Liver (tissue), 8 donors: ENCODE measurements at regions not wholly inside any gene's neighbourhood (a gene's known extent, or its start where the extent isn't known, plus 50 kb on each side); places are given as distances from the start of the nearest gene placed in this dataset.

ENCODE experiments used
- DNase-seq: peaks from one replicate; pipeline ENCODE4 v3.0.0-alpha.2; 2017; ENCODE audit warnings: low spot score
- H3K27ac ChIP-seq, 2 donors: one replicate each; pipeline ENCODE4 v1.7.0; 2013; ENCODE audit warnings: inconsistent platforms in 2 of 2, low read length in 2 of 2, control low read depth in 1 of 2, low read depth in 1 of 2, mild to moderate bottlenecking in 1 of 2
- H3K27me3 ChIP-seq, 4 donors: one replicate each; pipeline versions ENCODE4 v1.6.1 to v1.7.0; 2013; ENCODE audit warnings: low read length in 3 of 4, inconsistent platforms in 1 of 4, mild to moderate bottlenecking in 1 of 4, moderate library complexity in 1 of 4; ENCODE audit not compliant: control insufficient read depth in 4 of 4, insufficient read depth in 4 of 4
- H3K36me3 ChIP-seq, 4 donors: one replicate each; pipeline versions ENCODE4 v1.6.1 to v1.7.0; 2013; ENCODE audit warnings: low read length in 3 of 4, mild to moderate bottlenecking in 3 of 4, low read depth in 1 of 4, moderate library complexity in 1 of 4; ENCODE audit not compliant: control insufficient read depth in 4 of 4, insufficient read depth in 3 of 4
- H3K4me1 ChIP-seq, 4 donors: one replicate each; pipeline versions ENCODE4 v1.6.1 to v1.7.0; 2013; ENCODE audit warnings: low read length in 3 of 4, mild to moderate bottlenecking in 3 of 4, moderate library complexity in 1 of 4; ENCODE audit not compliant: control insufficient read depth in 4 of 4, insufficient read depth in 4 of 4
- H3K4me3 ChIP-seq, 3 donors: one replicate each; pipeline versions ENCODE4 v1.6.1 to v1.7.0; 2013; ENCODE audit warnings: low read length in 3 of 3, control low read depth in 1 of 3, low read depth in 1 of 3, mild to moderate bottlenecking in 1 of 3
- H3K9ac ChIP-seq, 2 donors: one replicate each; pipeline ENCODE4 v1.7.0; 2013; ENCODE audit warnings: low read length in 2 of 2, mild to moderate bottlenecking in 2 of 2, moderate library complexity in 2 of 2, control low read depth in 1 of 2, low read depth in 1 of 2
- H3K9me3 ChIP-seq, 4 donors: one replicate each; pipeline versions ENCODE4 v1.6.1 to v1.7.0; 2013; ENCODE audit warnings: low read length in 3 of 4; ENCODE audit not compliant: control insufficient read depth in 4 of 4
- EGR1 ChIP-seq, 2 donors: IDR thresholded peaks; 2 replicates each; pipeline ENCODE4 v1.6.1; 2016 to 2018; ENCODE audit warnings: antibody characterized with exemption in 2 of 2, low read depth in 2 of 2
- FOXA1 ChIP-seq: IDR thresholded peaks from 2 replicates; pipeline ENCODE4 v1.6.1; 2016; ENCODE audit warnings: antibody characterized with exemption
- FOXA2 ChIP-seq: IDR thresholded peaks from 2 replicates; pipeline ENCODE4 v1.6.1; 2016; ENCODE audit warnings: antibody characterized with exemption
- GABPA ChIP-seq, 2 donors: IDR thresholded peaks in 1 of 2; conservative IDR thresholded peaks in 1 of 2; 2 replicates each; pipeline ENCODE4 v1.6.1; 2016; ENCODE audit warnings: antibody characterized with exemption in 2 of 2, mild to moderate bottlenecking in 1 of 2, moderate library complexity in 1 of 2
- HNF4A ChIP-seq, 2 donors: conservative IDR thresholded peaks; 2 replicates each; pipeline ENCODE4 v1.6.1; 2016; ENCODE audit warnings: antibody characterized with exemption in 2 of 2, mild to moderate bottlenecking in 2 of 2
- HNF4G ChIP-seq: IDR thresholded peaks from 2 replicates; pipeline ENCODE4 v1.6.1; 2016; ENCODE audit warnings: antibody characterized with exemption
- JUND ChIP-seq, 2 donors: IDR thresholded peaks; 2 replicates each; pipeline ENCODE4 v1.6.1; 2016; ENCODE audit warnings: antibody characterized with exemption in 2 of 2
- NR2F2 ChIP-seq: IDR thresholded peaks from 2 replicates; pipeline ENCODE4 v1.6.1; 2016; ENCODE audit warnings: antibody characterized with exemption
- RXRA ChIP-seq, 2 donors: IDR thresholded peaks; 2 replicates each; pipeline ENCODE4 v1.6.1; 2017 to 2018; ENCODE audit warnings: antibody characterized with exemption in 2 of 2, mild to moderate bottlenecking in 1 of 2
- SP1 ChIP-seq: IDR thresholded peaks from 2 replicates; pipeline ENCODE4 v1.6.1; 2018; ENCODE audit warnings: antibody characterized with exemption, mild to moderate bottlenecking
- TAF1 ChIP-seq: conservative IDR thresholded peaks from 2 replicates; pipeline ENCODE4 v1.6.1; 2016; ENCODE audit warnings: antibody characterized with exemption, mild to moderate bottlenecking
- YY1 ChIP-seq: IDR thresholded peaks from 2 replicates; pipeline ENCODE4 v1.6.1; 2016; ENCODE audit warnings: antibody characterized with exemption, mild to moderate bottlenecking
- WGBS: extraction: QIAGEN DNeasy Blood & Tissue Kit; methylation state at CpG from one replicate; pipeline ENCODE4 v1.1.7; 2013; 5-methylcytosine and 5-hydroxymethylcytosine counted together
- TF ChIP-seq, protein P1 (sequence below): fragments of 150-350 bp; IDR thresholded peaks from 2 replicates; pipeline ENCODE4 v1.5.1; 2017; ENCODE audit warnings: improper control_type of control experiment, low read depth, low read length; ENCODE audit not compliant: missing input control
- TF ChIP-seq, protein P2 (sequence below): IDR thresholded peaks from 2 replicates; pipeline ENCODE4 v1.6.1; 2016; ENCODE audit warnings: antibody characterized with exemption
- TF ChIP-seq, protein P3 (sequence below): IDR thresholded peaks from 2 replicates; pipeline ENCODE4 v1.6.1; 2016; ENCODE audit warnings: antibody characterized with exemption
- TF ChIP-seq, protein P4 (sequence below): IDR thresholded peaks from 2 replicates; pipeline ENCODE4 v1.6.1; 2016; ENCODE audit warnings: antibody characterized with exemption, mild to moderate bottlenecking
- TF ChIP-seq, protein P5 (sequence below): IDR thresholded peaks from 2 replicates; pipeline ENCODE4 v1.6.1; 2016; ENCODE audit warnings: antibody characterized with exemption
- donor health status: healthy.
- donor health status: healthy.
- donor health status: healthy.
- donor health status: healthy.
- donor health status: healthy.

DNA sequence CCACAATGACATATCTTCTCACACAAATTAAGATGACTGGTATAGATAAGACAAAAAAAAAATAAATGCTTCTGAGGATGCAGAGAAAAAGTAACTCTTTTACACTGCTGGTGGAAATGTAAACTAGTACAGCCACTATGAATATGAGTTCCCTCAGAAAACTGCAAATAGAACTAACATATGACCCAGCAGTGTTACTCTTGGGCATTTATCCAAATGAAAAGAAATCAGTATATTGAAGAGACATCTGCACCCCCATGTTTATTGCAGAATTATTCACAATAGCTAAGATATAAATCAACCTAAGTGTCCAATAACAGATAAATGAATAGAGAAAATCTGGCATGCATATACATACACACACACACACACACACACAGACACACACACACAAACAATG lies 83.0 kb upstream of the FAM174A start:
- Histone ChIP-seq H3K36me3 (no peaks in the 10 kb centered on the region), H3K9me3 (no peaks in the 10 kb centered on the region), H3K27ac (no peak overlapping the region), H3K27me3 (no peaks in the 10 kb centered on the region), H3K9ac (no peak overlapping the region), H3K4me3 (no peak overlapping the region), H3K4me1 (peaks cover 0 to 4% (median 0%) of the 10 kb centered on the region in 4 donors)
- no peak for DNase-seq
- TF ChIP-seq EGR1 (IDR thresholded peaks at IDR 0.05; ENCODE audit: low read depth in 2 of 2) (no peak), RXRA (IDR thresholded peaks at IDR 0.05) (no peak), HNF4A (conservative IDR thresholded peaks at IDR 0.05) (no peak), SP1 (no peak), TAF1 (no peak), FOXA1 (no peak), JUND (IDR thresholded peaks at IDR 0.05) (no peak), YY1 (no peak), GABPA (IDR thresholded peaks at IDR 0.05 in 1 of 2, conservative IDR thresholded peaks at IDR 0.05 in 1 of 2) (no peak), HNF4G (no peak)
- TF ChIP-seq, protein P1, sequence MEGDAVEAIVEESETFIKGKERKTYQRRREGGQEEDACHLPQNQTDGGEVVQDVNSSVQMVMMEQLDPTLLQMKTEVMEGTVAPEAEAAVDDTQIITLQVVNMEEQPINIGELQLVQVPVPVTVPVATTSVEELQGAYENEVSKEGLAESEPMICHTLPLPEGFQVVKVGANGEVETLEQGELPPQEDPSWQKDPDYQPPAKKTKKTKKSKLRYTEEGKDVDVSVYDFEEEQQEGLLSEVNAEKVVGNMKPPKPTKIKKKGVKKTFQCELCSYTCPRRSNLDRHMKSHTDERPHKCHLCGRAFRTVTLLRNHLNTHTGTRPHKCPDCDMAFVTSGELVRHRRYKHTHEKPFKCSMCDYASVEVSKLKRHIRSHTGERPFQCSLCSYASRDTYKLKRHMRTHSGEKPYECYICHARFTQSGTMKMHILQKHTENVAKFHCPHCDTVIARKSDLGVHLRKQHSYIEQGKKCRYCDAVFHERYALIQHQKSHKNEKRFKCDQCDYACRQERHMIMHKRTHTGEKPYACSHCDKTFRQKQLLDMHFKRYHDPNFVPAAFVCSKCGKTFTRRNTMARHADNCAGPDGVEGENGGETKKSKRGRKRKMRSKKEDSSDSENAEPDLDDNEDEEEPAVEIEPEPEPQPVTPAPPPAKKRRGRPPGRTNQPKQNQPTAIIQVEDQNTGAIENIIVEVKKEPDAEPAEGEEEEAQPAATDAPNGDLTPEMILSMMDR = no peak
- TF ChIP-seq, protein P2, sequence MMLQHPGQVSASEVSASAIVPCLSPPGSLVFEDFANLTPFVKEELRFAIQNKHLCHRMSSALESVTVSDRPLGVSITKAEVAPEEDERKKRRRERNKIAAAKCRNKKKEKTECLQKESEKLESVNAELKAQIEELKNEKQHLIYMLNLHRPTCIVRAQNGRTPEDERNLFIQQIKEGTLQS = no peak
- TF ChIP-seq, protein P3, sequence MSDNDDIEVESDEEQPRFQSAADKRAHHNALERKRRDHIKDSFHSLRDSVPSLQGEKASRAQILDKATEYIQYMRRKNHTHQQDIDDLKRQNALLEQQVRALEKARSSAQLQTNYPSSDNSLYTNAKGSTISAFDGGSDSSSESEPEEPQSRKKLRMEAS = no peak

DNA sequence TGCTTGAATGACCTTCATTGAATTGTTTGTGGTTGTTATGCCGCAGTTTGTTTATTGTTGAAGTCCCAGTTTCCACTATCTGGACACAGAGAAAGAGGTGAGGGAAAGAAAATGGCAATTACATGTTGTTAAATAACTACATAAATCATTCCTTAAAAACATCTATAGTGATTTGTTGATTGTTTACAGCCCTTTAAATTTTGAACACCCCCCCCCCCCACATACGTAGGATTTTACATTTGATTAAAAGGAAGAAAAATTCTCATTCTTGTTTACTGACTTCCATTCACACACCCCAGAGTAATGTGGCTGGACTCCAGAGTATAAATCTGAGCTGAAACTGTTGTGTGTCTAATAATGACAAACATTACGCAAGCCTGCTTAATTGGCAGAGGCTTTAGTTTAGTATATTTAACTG lies 87.1 kb upstream of the FAM174A start:
- DNase-seq = no peak
- WGBS = 58% methylated on average over 3 of the region's 3 CpGs
- H3K4me3 ChIP-seq = no peak overlapping the region

DNA sequence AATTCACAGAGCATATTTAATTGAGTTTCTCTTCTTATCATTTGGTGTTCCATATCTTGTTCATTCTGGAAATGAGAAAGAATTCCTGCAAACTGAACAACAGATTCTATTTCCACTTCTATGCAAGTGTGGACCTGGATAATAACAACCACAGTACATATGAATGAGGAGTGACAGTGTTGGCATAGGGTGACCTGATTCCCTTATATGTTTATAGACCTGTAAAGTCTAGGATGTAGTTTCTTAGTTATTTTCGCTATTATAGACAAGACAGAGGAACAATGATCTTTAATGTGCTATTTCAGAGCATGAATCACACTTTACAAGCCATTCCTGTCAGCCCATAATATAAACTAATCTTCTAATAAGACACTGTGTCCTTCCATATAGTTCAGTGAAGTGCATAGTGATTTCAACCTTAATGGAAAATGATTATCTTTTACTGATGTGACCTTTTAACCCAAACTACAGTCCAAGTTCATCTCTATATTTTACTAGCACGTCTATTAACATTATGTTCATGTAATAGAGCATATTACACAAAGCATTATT lies 88.2 kb upstream of the FAM174A start:
- DNase-seq = no peak
- Histone ChIP-seq H3K4me1 (peaks cover 0 to 4% (median 0%) of the 10 kb centered on the region in 4 donors), H3K9ac (no peak overlapping the region), H3K9me3 (no peaks in the 10 kb centered on the region), H3K4me3 (no peak overlapping the region), H3K27me3 (no peaks in the 10 kb centered on the region), H3K27ac (no peak overlapping the region), H3K36me3 (no peaks in the 10 kb centered on the region)
- WGBS = 77% methylated on average over 2 of the region's 2 CpGs
- TF ChIP-seq JUND (IDR thresholded peaks at IDR 0.05) (no peak), HNF4G (no peak), FOXA1 (no peak), RXRA (IDR thresholded peaks at IDR 0.05) (no peak), NR2F2 (no peak), SP1 (no peak), EGR1 (IDR thresholded peaks at IDR 0.05; ENCODE audit: low read depth in 2 of 2) (no peak), HNF4A (conservative IDR thresholded peaks at IDR 0.05) (no peak), YY1 (no peak), FOXA2 (no peak)
- TF ChIP-seq, protein P4, sequence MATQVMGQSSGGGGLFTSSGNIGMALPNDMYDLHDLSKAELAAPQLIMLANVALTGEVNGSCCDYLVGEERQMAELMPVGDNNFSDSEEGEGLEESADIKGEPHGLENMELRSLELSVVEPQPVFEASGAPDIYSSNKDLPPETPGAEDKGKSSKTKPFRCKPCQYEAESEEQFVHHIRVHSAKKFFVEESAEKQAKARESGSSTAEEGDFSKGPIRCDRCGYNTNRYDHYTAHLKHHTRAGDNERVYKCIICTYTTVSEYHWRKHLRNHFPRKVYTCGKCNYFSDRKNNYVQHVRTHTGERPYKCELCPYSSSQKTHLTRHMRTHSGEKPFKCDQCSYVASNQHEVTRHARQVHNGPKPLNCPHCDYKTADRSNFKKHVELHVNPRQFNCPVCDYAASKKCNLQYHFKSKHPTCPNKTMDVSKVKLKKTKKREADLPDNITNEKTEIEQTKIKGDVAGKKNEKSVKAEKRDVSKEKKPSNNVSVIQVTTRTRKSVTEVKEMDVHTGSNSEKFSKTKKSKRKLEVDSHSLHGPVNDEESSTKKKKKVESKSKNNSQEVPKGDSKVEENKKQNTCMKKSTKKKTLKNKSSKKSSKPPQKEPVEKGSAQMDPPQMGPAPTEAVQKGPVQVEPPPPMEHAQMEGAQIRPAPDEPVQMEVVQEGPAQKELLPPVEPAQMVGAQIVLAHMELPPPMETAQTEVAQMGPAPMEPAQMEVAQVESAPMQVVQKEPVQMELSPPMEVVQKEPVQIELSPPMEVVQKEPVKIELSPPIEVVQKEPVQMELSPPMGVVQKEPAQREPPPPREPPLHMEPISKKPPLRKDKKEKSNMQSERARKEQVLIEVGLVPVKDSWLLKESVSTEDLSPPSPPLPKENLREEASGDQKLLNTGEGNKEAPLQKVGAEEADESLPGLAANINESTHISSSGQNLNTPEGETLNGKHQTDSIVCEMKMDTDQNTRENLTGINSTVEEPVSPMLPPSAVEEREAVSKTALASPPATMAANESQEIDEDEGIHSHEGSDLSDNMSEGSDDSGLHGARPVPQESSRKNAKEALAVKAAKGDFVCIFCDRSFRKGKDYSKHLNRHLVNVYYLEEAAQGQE = no peak
- TF ChIP-seq, protein P2 = no peak
- TF ChIP-seq, protein P3 = no peak
- TF ChIP-seq, protein P5, sequence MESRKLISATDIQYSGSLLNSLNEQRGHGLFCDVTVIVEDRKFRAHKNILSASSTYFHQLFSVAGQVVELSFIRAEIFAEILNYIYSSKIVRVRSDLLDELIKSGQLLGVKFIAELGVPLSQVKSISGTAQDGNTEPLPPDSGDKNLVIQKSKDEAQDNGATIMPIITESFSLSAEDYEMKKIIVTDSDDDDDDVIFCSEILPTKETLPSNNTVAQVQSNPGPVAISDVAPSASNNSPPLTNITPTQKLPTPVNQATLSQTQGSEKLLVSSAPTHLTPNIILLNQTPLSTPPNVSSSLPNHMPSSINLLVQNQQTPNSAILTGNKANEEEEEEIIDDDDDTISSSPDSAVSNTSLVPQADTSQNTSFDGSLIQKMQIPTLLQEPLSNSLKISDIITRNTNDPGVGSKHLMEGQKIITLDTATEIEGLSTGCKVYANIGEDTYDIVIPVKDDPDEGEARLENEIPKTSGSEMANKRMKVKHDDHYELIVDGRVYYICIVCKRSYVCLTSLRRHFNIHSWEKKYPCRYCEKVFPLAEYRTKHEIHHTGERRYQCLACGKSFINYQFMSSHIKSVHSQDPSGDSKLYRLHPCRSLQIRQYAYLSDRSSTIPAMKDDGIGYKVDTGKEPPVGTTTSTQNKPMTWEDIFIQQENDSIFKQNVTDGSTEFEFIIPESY = no peak

More for the DNA sequence above, 87.1 kb upstream of the FAM174A start:
- peaks cover 0 to 4% (median 0%) of the 10 kb centered on the region in 4 donors for H3K4me1 ChIP-seq
- TF ChIP-seq NR2F2 = no peak
- TF ChIP-seq, protein P3 = no peak
- no peak for TF ChIP-seq HNF4A (conservative IDR thresholded peaks at IDR 0.05)
- no peak for TF ChIP-seq RXRA (IDR thresholded peaks at IDR 0.05)
- no peak for TF ChIP-seq FOXA2
- TF ChIP-seq TAF1 = no peak
- TF ChIP-seq JUND (IDR thresholded peaks at IDR 0.05) = no peak
- no peaks in the 10 kb centered on the region for H3K27me3 ChIP-seq
- H3K9ac ChIP-seq = no peak overlapping the region
- H3K9me3 ChIP-seq = no peaks in the 10 kb centered on the region
- no peaks in the 10 kb centered on the region for H3K36me3 ChIP-seq
- H3K27ac ChIP-seq = no peak overlapping the region
